ENCODE measurements at regions not wholly inside any gene's neighbourhood (a gene's known extent, or its start where the extent isn't known, plus 50 kb on each side); places are given as distances from the start of the nearest gene placed in this dataset.
A peak's percentile ranks its signal among the peaks of the same experiment; 100 is the strongest.
"Not testable (repeated sequence)": the region's sequence is repeated elsewhere in the genome, so short reads cannot be mapped to it uniquely, and the experiment has no call there.

- intact Hi-C loops (cut with DNase I) = no loop called here
- Histone ChIP-seq H3K4me1 (no peaks in the 10 kb centered on the region), H3K4me3 (no peak overlapping the region), H3K27ac (no peak overlapping the region), H3K27me3 (no peaks in the 10 kb centered on the region), H3K9me3 (no peaks in the 10 kb centered on the region), H3K36me3 (no peaks in the 10 kb centered on the region)
- no peak for ATAC-seq
- TF ChIP-seq, protein P1, sequence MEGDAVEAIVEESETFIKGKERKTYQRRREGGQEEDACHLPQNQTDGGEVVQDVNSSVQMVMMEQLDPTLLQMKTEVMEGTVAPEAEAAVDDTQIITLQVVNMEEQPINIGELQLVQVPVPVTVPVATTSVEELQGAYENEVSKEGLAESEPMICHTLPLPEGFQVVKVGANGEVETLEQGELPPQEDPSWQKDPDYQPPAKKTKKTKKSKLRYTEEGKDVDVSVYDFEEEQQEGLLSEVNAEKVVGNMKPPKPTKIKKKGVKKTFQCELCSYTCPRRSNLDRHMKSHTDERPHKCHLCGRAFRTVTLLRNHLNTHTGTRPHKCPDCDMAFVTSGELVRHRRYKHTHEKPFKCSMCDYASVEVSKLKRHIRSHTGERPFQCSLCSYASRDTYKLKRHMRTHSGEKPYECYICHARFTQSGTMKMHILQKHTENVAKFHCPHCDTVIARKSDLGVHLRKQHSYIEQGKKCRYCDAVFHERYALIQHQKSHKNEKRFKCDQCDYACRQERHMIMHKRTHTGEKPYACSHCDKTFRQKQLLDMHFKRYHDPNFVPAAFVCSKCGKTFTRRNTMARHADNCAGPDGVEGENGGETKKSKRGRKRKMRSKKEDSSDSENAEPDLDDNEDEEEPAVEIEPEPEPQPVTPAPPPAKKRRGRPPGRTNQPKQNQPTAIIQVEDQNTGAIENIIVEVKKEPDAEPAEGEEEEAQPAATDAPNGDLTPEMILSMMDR (IDR thresholded peaks at IDR 0.05) = no peak
- DNase-seq = no peak
Measured at GRCh38 chr4:85175190-85175589, 208.7 kb upstream of the WDFY3 start.

- intact Hi-C loops (cut with DNase I) = no loop called here
- DNase-seq (no peak), ATAC-seq (no peak)
- no peaks in the 10 kb centered on the region for H3K36me3 ChIP-seq
- H3K27me3 ChIP-seq = no peaks in the 10 kb centered on the region
- no peaks in the 10 kb centered on the region for H3K4me1 ChIP-seq
- no peaks in the 10 kb centered on the region for H3K9me3 ChIP-seq
- TF ChIP-seq, protein P1 (IDR thresholded peaks at IDR 0.05) = no peak
- H3K4me3 ChIP-seq = no peak overlapping the region
- no peak overlapping the region for H3K27ac ChIP-seq
Measured at GRCh38 chr4:85177092-85177491, 210.6 kb upstream of the WDFY3 start.

- Histone ChIP-seq H3K36me3 (no peaks in the 10 kb centered on the region), H3K27ac (no peak overlapping the region), H3K4me3 (no peak overlapping the region), H3K9me3 (no peaks in the 10 kb centered on the region), H3K4me1 (no peaks in the 10 kb centered on the region), H3K27me3 (no peaks in the 10 kb centered on the region)
- no peak for ATAC-seq
- TF ChIP-seq, protein P1 (IDR thresholded peaks at IDR 0.05) = no peak
- DNase-seq = no peak
- intact Hi-C loops (cut with DNase I) = no loop called here
Measured at GRCh38 chr4:85177679-85178078, 211.2 kb upstream of the WDFY3 start.

DNA sequence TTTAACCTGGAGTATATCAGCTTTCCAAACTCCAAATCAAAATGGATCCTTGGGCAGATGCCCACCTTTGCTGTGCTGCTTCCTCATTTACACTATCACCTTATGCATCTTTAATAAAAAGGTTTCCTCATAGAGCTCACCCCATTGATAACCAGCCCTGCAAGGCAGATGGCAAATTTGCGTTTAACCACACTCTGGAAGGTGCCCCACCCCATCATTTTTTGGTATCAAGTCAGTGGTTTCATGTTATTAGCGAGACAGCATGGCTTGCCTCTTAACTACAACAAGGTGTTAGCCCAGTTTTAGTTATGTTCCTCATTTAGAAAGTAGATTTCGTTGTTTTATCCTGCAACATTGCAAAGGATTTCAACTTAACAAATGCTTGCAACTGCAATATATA lies 214.0 kb upstream of the WDFY3 start:
- TF ChIP-seq, protein P1 (IDR thresholded peaks at IDR 0.05) = no peak
- ATAC-seq (no peak), DNase-seq (no peak)
- no peaks in the 10 kb centered on the region for H3K4me1 ChIP-seq
- intact Hi-C loops (cut with DNase I) = no loop called here
- no peaks in the 10 kb centered on the region for H3K36me3 ChIP-seq
- H3K9me3 ChIP-seq = no peaks in the 10 kb centered on the region
- H3K4me3 ChIP-seq = no peak overlapping the region
- no peak overlapping the region for H3K27ac ChIP-seq
- no peaks in the 10 kb centered on the region for H3K27me3 ChIP-seq

GRCh38 chr4:85187106-85187505 lies 220.6 kb upstream of the WDFY3 start:
- H3K27me3 ChIP-seq = no peaks in the 10 kb centered on the region
- no peaks in the 10 kb centered on the region for H3K4me1 ChIP-seq
- TF ChIP-seq, protein P1 (IDR thresholded peaks at IDR 0.05) = no peak
- intact Hi-C loops (cut with DNase I) = no loop called here
- no peak for DNase-seq
- no peaks in the 10 kb centered on the region for H3K36me3 ChIP-seq
- H3K4me3 ChIP-seq = no peak overlapping the region
- no peaks in the 10 kb centered on the region for H3K9me3 ChIP-seq
- ATAC-seq = no peak
- no peak overlapping the region for H3K27ac ChIP-seq

DNA sequence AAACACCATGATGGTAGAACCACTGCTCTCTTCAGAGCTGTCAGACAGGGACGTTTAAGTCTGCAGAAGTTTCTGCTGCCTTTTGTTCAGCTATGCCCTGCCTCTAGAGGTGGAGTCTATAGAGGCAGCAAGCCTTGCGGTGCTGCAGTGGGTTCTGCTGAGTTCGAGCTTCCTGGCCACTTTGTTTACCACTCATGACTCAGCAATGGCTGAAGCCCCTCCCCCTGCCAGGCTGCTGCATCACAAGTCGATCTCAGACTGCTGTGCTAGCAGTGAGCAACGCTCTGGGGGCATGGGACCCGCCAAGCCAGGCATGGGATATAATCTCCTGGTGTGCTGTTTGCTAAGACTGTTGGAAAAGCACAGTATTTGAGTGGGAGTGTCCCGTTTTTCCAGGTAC lies 229.5 kb upstream of the WDFY3 start:
- H3K27me3 ChIP-seq; ATAC-seq; H3K27ac ChIP-seq; H3K4me1 ChIP-seq; intact Hi-C loops (cut with DNase I); H3K4me3 ChIP-seq; H3K36me3 ChIP-seq; H3K9me3 ChIP-seq: not testable (repeated sequence)
- peak; percentile 36 for DNase-seq

All from upper lobe of right lung (tissue), 1 donor.